ENCODE measurements at regions not wholly inside any gene's neighbourhood (a gene's known extent, or its start where the extent isn't known, plus 50 kb on each side); places are given as distances from the start of the nearest gene placed in this dataset.

- H3K9me3 ChIP-seq (ENCODE audit: control insufficient read depth, insufficient read depth, low read depth, low read length): no peaks in the 10 kb centered on the region
- no peak overlapping the region for H3K4me3 ChIP-seq (ENCODE audit: low read depth in 2 of 2, low read length in 2 of 2)
- no peaks in the 10 kb centered on the region for H3K36me3 ChIP-seq (ENCODE audit: control insufficient read depth, insufficient read depth, low read length)
- no peak for DNase-seq (ENCODE audit: low read depth, low spot score)
- intact Hi-C loops (cut with micrococcal nuclease; ENCODE audit: unreplicated experiment): no loop called here
- BruUV-seq (replicated peaks): no TSS peak
- ATAC-seq: no peak
- TF ChIP-seq REST (IDR thresholded peaks at IDR 0.05; ENCODE audit: insufficient read depth in 1 of 2, low read depth in 2 of 2, low read length in 1 of 2) (no peak), POLR2AphosphoS5 (IDR thresholded peaks at IDR 0.05; ENCODE audit: low read depth, low read length) (no peak), TCF7L2 (IDR thresholded peaks at IDR 0.05; ENCODE audit: low read depth, low read length) (no peak), SIN3A (IDR thresholded peaks at IDR 0.05; ENCODE audit: borderline replicate concordance, insufficient read depth, low read depth, low read length) (no peak)
- TF ChIP-seq, protein P1, sequence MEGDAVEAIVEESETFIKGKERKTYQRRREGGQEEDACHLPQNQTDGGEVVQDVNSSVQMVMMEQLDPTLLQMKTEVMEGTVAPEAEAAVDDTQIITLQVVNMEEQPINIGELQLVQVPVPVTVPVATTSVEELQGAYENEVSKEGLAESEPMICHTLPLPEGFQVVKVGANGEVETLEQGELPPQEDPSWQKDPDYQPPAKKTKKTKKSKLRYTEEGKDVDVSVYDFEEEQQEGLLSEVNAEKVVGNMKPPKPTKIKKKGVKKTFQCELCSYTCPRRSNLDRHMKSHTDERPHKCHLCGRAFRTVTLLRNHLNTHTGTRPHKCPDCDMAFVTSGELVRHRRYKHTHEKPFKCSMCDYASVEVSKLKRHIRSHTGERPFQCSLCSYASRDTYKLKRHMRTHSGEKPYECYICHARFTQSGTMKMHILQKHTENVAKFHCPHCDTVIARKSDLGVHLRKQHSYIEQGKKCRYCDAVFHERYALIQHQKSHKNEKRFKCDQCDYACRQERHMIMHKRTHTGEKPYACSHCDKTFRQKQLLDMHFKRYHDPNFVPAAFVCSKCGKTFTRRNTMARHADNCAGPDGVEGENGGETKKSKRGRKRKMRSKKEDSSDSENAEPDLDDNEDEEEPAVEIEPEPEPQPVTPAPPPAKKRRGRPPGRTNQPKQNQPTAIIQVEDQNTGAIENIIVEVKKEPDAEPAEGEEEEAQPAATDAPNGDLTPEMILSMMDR (IDR thresholded peaks at IDR 0.05): no peak
- POLR2A ChIA-PET: no interaction called here
- H3K4me1 ChIP-seq (ENCODE audit: control insufficient read depth, insufficient read depth, low read length): no peaks in the 10 kb centered on the region
- in situ Hi-C loops (cut with HindIII; ENCODE audit: low pct_unique_long_range_greater_than_20kb, low sequenced_read_pairs): no loop called here
- CTCF ChIA-PET: no interaction called here
- H3K27ac ChIP-seq (ENCODE audit: low read length): no peak overlapping the region
- H3K27me3 ChIP-seq (ENCODE audit: control insufficient read depth, insufficient read depth, low read length): no peaks in the 10 kb centered on the region
Observed at GRCh38 chr11:79950741-79951140, 509.9 kb upstream of the TENM4 start.

- in situ Hi-C loops (cut with HindIII; ENCODE audit: low pct_unique_long_range_greater_than_20kb, low sequenced_read_pairs): no loop called here
- TF ChIP-seq, protein P1 (IDR thresholded peaks at IDR 0.05): peak; percentile 16
- no peak for TF ChIP-seq REST (IDR thresholded peaks at IDR 0.05; ENCODE audit: insufficient read depth in 1 of 2, low read depth in 2 of 2, low read length in 1 of 2)
- H3K27ac ChIP-seq (ENCODE audit: low read length): no peak overlapping the region
- no peaks in the 10 kb centered on the region for H3K27me3 ChIP-seq (ENCODE audit: control insufficient read depth, insufficient read depth, low read length)
- no peaks in the 10 kb centered on the region for H3K4me1 ChIP-seq (ENCODE audit: control insufficient read depth, insufficient read depth, low read length)
- POLR2A ChIA-PET: no interaction called here
- CTCF ChIA-PET: no interaction called here
- no peak for ATAC-seq
- no peaks in the 10 kb centered on the region for H3K36me3 ChIP-seq (ENCODE audit: control insufficient read depth, insufficient read depth, low read length)
- no TSS peak for BruUV-seq (replicated peaks)
- no peak for DNase-seq (ENCODE audit: low read depth, low spot score)
- H3K9me3 ChIP-seq (ENCODE audit: control insufficient read depth, insufficient read depth, low read depth, low read length): no peaks in the 10 kb centered on the region
- no peak overlapping the region for H3K4me3 ChIP-seq (ENCODE audit: low read depth in 2 of 2, low read length in 2 of 2)
- intact Hi-C loops (cut with micrococcal nuclease; ENCODE audit: unreplicated experiment): no loop called here
Observed at GRCh38 chr11:79950172-79950571, 509.3 kb upstream of the TENM4 start.

All from Panc1 (cell line).